SK-N-SH (cell line): ENCODE measurements at regions not wholly inside any gene's neighbourhood (a gene's known extent, or its start where the extent isn't known, plus 50 kb on each side); places are given as distances from the start of the nearest gene placed in this dataset.

Experiments
- EP300 ChIP-seq, 2 experiments: IDR thresholded peaks; 2 replicates each; pipeline versions ENCODE4 v1.4.0 to v1.6.1; 2012; ENCODE audit warnings: borderline replicate concordance in 1 of 2, low read depth in 1 of 2, low read length in 1 of 2
- EZH2phosphoT487 ChIP-seq: fragments of 200-600 bp; sonication (generic); IDR thresholded peaks from 2 replicates; pipeline ENCODE4 v1.6.1; 2017; ENCODE audit warnings: low read depth, mixed run types, mild to moderate bottlenecking, antibody characterized with exemption, moderate library complexity, borderline replicate concordance
- FOSL2 ChIP-seq: IDR thresholded peaks from 2 replicates; pipeline ENCODE4 v1.4.0; 2012; ENCODE audit warnings: low read depth, mild to moderate bottlenecking, moderate library complexity, borderline replicate concordance
- GABPA ChIP-seq: IDR thresholded peaks from 2 replicates; pipeline ENCODE4 v1.4.0; 2012; ENCODE audit warnings: low read depth, mild to moderate bottlenecking
- MXI1 ChIP-seq: IDR thresholded peaks from 2 replicates; pipeline ENCODE4 v1.6.1; 2012; ENCODE audit warnings: mild to moderate bottlenecking, low read depth, low read length, improper control_type of control experiment
- POLR2AphosphoS5 ChIP-seq: IDR thresholded peaks from 2 replicates; pipeline ENCODE4 v1.6.1; 2012; ENCODE audit warnings: low read depth, low read length
- RCOR1 ChIP-seq: fragments of 150-350 bp; IDR thresholded peaks from 2 replicates; pipeline ENCODE4 v1.6.1; 2017; ENCODE audit warnings: antibody characterized with exemption, low read length
- RFX5 ChIP-seq: IDR thresholded peaks from 2 replicates; pipeline ENCODE4 v1.6.1; 2012; ENCODE audit warnings: mild to moderate bottlenecking, improper control_type of control experiment, low read length
- SIN3A ChIP-seq: IDR thresholded peaks from 2 replicates; pipeline ENCODE4 v1.6.1; 2012; ENCODE audit warnings: low read depth, mild to moderate bottlenecking, low read length, moderate library complexity, borderline replicate concordance
- TAF1 ChIP-seq: IDR thresholded peaks from 2 replicates; pipeline ENCODE4 v1.6.1; 2012; ENCODE audit warnings: low read depth, mild to moderate bottlenecking, low read length, moderate library complexity, borderline replicate concordance
- YY1 ChIP-seq: IDR thresholded peaks from 2 replicates; pipeline ENCODE4 v1.4.0; 2012; ENCODE audit warnings: low read depth, mild to moderate bottlenecking
- TF ChIP-seq, protein P1 (sequence below): fragments of 200-600 bp; sonication (generic); IDR thresholded peaks from 2 replicates; pipeline ENCODE4 v1.6.1; 2017; ENCODE audit warnings: antibody characterized with exemption, mild to moderate bottlenecking, moderate library complexity
- TF ChIP-seq, protein P2 (sequence below): IDR thresholded peaks from 2 replicates; pipeline ENCODE4 v1.4.0; 2012; ENCODE audit warnings: low read depth, borderline replicate concordance
- TF ChIP-seq, protein P3 (sequence below): IDR thresholded peaks from 2 replicates; pipeline ENCODE4; 2012

DNA sequence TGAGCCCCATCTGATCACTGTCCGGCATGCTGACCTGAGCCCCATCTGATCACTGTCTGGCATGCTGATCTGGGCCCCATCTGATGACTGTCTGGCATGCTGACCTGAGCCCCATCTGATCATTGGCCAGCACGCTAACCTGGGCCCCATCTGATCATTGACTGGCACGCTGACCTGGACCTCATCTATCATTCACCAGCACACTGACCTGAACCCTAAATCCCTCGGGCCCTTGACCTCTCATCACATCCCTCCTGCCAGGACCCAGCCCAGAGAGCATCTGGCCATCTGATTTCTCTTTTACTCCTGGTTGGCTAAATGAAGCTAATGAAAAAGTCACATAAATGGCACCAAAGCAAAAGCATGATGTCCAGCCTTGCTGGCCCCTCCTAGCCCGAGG, 207.1 kb downstream of the NDUFA10 start:
- TF ChIP-seq, protein P1, sequence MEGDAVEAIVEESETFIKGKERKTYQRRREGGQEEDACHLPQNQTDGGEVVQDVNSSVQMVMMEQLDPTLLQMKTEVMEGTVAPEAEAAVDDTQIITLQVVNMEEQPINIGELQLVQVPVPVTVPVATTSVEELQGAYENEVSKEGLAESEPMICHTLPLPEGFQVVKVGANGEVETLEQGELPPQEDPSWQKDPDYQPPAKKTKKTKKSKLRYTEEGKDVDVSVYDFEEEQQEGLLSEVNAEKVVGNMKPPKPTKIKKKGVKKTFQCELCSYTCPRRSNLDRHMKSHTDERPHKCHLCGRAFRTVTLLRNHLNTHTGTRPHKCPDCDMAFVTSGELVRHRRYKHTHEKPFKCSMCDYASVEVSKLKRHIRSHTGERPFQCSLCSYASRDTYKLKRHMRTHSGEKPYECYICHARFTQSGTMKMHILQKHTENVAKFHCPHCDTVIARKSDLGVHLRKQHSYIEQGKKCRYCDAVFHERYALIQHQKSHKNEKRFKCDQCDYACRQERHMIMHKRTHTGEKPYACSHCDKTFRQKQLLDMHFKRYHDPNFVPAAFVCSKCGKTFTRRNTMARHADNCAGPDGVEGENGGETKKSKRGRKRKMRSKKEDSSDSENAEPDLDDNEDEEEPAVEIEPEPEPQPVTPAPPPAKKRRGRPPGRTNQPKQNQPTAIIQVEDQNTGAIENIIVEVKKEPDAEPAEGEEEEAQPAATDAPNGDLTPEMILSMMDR: no peak
- no peak for TF ChIP-seq RFX5
- TF ChIP-seq, protein P2, sequence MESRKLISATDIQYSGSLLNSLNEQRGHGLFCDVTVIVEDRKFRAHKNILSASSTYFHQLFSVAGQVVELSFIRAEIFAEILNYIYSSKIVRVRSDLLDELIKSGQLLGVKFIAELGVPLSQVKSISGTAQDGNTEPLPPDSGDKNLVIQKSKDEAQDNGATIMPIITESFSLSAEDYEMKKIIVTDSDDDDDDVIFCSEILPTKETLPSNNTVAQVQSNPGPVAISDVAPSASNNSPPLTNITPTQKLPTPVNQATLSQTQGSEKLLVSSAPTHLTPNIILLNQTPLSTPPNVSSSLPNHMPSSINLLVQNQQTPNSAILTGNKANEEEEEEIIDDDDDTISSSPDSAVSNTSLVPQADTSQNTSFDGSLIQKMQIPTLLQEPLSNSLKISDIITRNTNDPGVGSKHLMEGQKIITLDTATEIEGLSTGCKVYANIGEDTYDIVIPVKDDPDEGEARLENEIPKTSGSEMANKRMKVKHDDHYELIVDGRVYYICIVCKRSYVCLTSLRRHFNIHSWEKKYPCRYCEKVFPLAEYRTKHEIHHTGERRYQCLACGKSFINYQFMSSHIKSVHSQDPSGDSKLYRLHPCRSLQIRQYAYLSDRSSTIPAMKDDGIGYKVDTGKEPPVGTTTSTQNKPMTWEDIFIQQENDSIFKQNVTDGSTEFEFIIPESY: no peak
- TF ChIP-seq SIN3A: no peak
- no peak for TF ChIP-seq EZH2phosphoT487
- TF ChIP-seq, protein P3, sequence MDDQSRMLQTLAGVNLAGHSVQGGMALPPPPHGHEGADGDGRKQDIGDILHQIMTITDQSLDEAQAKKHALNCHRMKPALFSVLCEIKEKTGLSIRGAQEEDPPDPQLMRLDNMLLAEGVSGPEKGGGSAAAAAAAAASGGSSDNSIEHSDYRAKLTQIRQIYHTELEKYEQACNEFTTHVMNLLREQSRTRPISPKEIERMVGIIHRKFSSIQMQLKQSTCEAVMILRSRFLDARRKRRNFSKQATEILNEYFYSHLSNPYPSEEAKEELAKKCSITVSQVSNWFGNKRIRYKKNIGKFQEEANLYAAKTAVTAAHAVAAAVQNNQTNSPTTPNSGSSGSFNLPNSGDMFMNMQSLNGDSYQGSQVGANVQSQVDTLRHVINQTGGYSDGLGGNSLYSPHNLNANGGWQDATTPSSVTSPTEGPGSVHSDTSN: no peak
- no peak for TF ChIP-seq FOSL2
- no peak for TF ChIP-seq MXI1
- no peak for TF ChIP-seq EP300 (IDR thresholded peaks at IDR 0.05; ENCODE audit: borderline replicate concordance in 1 of 2, low read depth in 1 of 2, low read length in 1 of 2)
- TF ChIP-seq POLR2AphosphoS5: no peak
- TF ChIP-seq RCOR1: no peak
- no peak for TF ChIP-seq GABPA
- no peak for TF ChIP-seq TAF1
- no peak for TF ChIP-seq YY1
